HG03025 (cell line): ENCODE measurements at regions not wholly inside any gene's neighbourhood (a gene's known extent, or its start where the extent isn't known, plus 50 kb on each side); places are given as distances from the start of the nearest gene placed in this dataset.

ENCODE experiments used
- ATAC-seq: cut with Tn5 transposase; IDR thresholded peaks from one replicate; pipeline ENCODE4 v1.9.1; 2021; ENCODE audit warnings: mild to moderate bottlenecking, moderate library complexity; ENCODE audit not compliant: unreplicated experiment, low FRiP score

DNA sequence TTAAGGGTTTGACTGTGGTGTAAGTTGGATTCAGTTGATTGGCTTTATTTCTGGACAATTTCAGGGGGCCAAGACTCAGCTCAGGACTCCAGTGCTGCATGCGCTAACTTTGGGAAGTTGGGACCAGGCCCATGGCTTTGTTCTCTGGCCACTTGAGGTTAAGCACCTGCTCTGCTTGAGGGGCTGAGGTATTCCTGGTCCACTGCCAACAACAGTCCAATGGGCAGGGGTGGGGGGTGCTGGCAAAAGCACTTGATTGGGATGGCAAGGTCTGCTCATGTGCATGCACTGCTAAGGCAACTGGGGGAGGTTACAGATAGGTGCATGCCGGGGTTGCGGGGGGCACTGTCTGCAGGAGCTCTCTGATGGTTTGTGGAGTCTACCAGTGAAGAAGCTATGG, 52.6 kb upstream of the ASB17 start:
- no peak for ATAC-seq

- peak; percentile 73 for ATAC-seq
Observed at GRCh38 chr1:75985827-75986226, 53.6 kb upstream of the ASB17 start.

DNA sequence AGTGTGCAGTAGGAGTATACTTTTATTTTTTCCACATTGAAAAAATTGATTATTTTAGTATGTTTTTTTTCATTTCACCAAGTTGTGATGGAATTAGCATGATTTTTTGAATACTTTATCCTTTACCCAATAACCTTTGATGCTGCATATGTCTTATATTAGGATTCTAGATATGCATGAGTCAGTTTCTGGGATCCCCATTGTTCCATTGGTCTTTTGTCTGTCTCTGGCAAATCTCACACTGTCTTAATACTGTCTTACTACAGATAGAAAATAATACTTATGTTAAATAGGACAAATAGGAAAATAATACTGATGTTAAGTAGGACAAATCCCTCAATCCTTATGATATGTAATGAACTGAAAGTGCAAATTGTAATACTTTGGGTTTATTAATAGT, 54.3 kb upstream of the ASB17 start:
- no peak for ATAC-seq

DNA sequence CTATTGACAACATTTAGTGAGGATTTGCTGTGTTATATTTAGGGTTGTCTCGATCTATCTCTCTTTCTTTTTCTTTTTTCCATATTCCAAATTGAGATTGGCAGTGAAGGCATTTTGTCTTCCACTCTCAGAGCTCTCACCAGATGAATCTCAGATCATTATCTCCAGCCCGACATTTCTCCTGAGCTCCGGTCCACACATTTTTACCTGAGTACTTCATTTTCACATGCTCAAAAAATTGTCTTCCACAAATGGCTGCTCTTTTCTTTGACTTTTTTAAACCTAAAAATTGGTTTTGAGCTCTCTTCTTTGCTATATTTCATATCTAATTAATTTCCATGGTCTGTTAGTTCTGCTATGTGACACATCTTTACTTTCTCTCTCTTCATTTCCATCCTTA, 56.9 kb upstream of the ASB17 start:
- ATAC-seq = no peak

- ATAC-seq = no peak
Observed at GRCh38 chr1:75990686-75991085, 58.5 kb upstream of the ASB17 start.

GRCh38 chr1:75991497-75992114, 59.4 kb upstream of the ASB17 start:
- ATAC-seq = peak; percentile 86

DNA sequence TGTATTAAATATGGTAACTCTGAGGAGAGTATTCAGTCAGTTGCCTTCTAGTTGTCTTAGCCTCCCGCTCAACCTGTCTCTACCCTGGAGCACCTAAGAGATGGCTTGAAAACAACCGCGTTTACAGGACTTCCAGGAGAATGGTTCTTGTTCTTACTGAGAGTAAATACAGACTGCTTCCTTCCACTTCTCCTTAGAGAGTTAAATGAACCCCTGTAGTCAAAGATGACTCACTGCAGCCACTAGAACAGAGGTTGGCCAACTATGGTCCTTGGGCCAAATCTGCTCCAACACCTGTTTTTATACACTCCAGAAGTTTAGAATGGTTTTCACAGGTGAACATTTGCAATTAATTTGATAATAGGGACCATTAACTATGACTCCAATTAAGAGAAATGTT, 60.1 kb upstream of the ASB17 start:
- no peak for ATAC-seq

GRCh38 chr1:75993661-75994060, 61.5 kb upstream of the ASB17 start:
- no peak for ATAC-seq

DNA sequence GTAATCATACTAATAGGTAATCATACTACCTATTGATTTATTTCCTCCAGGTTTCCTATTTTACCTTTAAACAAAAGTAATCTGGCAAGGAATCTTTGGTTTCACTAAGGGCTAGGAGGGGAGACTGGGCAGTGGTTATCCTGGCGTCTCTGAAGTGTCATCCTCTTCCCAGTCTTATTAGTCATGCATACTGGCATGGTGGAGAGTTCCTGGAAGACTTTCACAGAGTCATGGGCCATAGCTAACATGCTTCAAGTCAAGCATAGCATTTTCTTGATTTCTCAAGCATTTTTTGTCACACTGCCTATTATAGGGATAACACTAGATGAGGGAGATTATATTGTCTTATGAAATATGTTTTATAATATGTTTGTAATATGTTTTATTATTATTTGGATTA, 64.0 kb upstream of the ASB17 start:
- no peak for ATAC-seq

DNA sequence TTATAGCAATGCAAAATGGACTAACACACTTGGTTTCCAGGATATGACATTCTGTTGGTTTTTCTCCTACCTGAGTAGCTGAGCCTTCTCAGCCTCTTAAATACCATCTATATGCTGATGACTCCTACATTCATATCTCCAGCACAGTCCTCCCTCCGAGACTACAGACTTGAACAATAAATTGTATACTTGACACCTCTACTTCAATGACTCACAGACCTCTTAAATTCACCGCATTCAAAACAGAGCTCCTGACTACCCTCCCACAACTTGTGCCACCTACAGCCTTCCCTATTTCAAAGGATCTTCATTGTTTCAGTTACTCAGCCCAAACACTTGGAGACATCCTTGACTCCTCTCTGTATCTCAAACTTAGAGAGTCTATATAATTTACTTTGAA, 66.8 kb upstream of the ASB17 start:
- no peak for ATAC-seq

- ATAC-seq = no peak
Observed at GRCh38 chr1:76003946-76004345, 70.6 kb upstream of the ST6GALNAC3 start.

DNA sequence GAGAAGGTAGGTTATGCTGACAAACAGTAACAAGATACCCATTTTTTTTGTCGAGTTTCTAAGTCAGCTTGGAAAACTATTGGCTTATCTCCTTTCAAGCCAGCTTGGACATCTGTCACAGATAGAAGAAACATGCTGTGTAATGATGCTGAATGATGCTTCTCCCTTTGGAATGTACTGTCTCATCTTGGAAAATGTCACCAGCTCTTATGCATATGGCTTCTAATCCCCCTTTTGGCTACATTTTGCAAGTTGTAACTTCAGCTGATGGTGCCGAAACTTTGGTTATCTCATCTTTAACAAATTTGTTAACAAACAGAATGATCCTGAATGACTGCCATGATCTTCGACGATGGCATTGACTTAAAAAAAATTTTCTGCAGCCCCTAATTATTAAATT, 68.8 kb upstream of the ST6GALNAC3 start:
- no peak for ATAC-seq

DNA sequence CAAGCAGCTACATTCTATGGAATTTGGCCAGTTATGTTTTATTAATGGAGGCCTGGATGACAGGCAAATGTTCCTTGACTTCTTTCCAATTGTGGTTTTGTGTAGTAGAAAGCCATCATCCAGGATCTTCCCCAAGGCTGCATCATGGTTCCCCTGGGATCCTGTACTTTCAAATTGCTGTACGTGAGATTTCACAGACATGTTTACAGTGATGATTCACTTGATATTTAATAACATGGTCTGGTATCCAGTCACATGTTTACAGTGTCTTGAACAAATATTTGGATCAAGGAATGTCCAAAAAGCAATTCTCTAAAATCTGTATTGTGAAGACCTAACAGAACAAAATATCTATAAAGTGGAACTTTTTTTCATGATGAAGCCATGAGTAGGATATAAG, 68.3 kb upstream of the ST6GALNAC3 start:
- no peak for ATAC-seq

GRCh38 chr1:76010802-76011201, 63.7 kb upstream of the ST6GALNAC3 start:
- ATAC-seq = no peak

DNA sequence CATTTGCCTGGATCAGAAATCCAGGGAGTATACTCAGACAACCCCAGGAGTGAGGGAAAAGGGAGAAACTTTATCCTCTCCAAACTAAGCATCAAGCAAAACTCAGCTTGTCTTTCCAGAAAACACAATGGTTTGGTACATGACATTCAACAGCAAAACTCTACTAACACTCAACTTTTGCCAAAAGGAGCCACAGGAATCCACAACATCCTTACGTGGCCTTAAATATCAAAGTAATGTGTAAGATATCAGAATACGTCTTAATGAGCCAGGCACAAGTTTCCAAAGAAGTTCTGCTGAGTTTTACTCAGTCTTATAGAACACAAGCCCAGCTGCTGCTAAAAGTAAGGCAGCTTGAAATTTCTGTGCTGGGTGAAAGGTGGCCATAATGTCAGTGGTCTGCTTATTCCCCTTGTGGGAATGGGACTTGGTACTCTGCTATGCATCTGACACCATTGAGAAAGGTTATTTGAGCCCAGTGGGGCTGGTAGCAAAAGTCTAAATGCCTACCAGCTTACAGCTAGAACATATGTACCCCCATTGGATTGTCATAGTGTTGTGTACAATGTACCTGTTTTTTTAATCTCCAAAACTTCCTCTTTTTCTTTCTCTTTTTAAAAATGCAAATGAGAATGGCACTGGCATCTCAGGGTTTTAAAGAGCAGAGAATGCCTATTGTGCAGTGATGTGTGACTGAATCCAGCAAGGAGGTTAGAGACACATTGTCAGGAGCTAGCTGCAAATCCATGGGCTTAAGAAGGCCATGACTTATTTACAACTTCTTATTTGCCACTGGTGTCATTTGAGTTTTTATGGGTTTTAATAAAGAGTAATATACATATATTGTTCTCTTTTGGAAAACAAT, 62.0 kb upstream of the ST6GALNAC3 start:
- no peak for ATAC-seq

DNA sequence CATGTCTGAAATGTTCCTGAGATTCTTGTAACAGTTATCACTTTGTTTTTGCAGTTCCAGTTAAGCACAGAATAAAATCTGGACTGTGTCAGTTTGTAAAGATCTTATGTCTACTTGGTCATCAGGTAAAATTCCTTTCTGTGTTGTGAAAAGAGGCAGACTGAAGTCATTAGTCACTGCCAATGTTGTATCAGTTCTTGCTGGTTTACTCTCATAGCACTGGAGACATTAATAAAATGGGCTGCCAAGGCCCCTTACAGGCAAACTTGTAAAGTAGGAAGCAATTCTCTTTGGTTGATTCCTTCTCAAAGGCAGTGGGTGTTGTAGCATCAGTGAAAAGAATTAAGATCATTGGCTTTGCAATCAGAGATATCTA, 61.4 kb upstream of the ST6GALNAC3 start:
- no peak for ATAC-seq

- ATAC-seq = no peak
Observed at GRCh38 chr1:76015478-76016103, 59.0 kb upstream of the ST6GALNAC3 start.

- ATAC-seq = no peak
Observed at GRCh38 chr1:76018045-76018444, 56.5 kb upstream of the ST6GALNAC3 start.

DNA sequence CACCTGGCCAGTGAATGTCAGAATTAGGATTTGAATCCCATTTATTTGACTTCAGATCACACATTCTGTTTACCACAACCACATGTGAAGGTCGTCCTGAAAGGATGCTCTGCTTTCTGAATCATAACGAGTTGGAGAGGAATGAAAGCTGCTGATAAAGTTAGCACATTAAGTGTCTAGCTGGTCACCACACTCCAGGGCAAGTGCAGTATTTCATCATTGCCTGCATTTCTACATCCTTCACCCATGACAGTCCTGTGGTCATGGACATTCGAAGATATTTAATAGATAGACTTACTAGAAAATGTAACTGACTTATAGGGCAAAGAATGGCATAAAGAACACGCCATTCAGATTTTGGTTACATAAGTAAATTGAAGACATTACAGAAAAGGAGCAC, 52.7 kb upstream of the ST6GALNAC3 start:
- no peak for ATAC-seq

DNA sequence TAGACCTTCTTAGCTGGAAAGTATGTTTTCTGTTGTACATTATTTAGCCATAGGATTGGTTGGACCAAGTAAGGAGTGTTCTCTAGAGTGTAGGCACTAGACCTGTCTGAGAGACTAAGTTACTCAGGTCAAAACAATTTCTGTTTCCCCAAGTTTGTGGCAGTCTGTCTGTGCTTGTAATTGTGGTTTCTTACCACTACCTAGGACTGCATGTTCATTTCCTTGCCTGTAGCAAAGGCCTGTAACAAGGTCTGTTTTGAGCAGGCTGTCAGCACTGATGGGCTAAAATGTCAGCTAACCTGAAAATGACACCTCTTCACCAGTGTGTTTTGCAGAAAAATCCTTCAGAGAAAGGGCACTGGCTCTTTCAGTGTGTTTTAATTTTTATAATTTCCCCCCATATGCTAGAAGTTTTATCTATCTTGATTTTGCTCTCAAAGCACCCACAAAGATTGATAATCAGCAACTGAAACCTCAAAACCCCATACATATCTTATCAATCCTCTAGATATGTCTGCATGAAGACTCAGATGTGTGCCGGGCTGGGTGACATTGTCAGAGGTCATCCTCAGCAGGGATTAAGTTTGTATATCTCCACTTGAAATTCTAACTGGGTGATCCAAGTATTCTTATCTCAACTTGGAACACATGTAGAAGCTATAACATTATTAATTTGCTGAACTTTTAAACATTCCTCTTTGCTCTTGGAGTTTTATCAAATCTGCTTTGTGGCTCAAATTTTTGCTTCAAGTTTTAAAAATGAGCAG, 50.7 kb upstream of the ST6GALNAC3 start:
- ATAC-seq = no peak
